ENCODE measurements at regions not wholly inside any gene's neighbourhood (a gene's known extent, or its start where the extent isn't known, plus 50 kb on each side); places are given as distances from the start of the nearest gene placed in this dataset.

- no peak for DNase-seq (ENCODE audit: low read depth, low spot score)
Measured at GRCh38 chr13:68509734-68510621, 1279.8 kb upstream of the PCDH9 start.

- DNase-seq (ENCODE audit: low read depth, low spot score): no peak
Measured at GRCh38 chr13:68506888-68507551, 1276.9 kb upstream of the PCDH9 start.

GRCh38 chr13:68490594-68490993 lies 1260.5 kb upstream of the PCDH9 start:
- DNase-seq (ENCODE audit: low read depth, low spot score): no peak

- DNase-seq (ENCODE audit: low read depth, low spot score): no peak
Measured at GRCh38 chr13:68481130-68481529, 1251.0 kb upstream of the PCDH9 start.

GRCh38 chr13:68473834-68474326 lies 1243.7 kb upstream of the PCDH9 start:
- DNase-seq (ENCODE audit: low read depth, low spot score): no peak

- DNase-seq (ENCODE audit: low read depth, low spot score): no peak
Measured at GRCh38 chr13:68467160-68467559, 1237.0 kb upstream of the PCDH9 start.

- DNase-seq (ENCODE audit: low read depth, low spot score): no peak
Measured at GRCh38 chr13:68440874-68441273, 1210.7 kb upstream of the PCDH9 start.

GRCh38 chr13:68439817-68440216 lies 1209.7 kb upstream of the PCDH9 start:
- no peak for DNase-seq (ENCODE audit: low read depth, low spot score)

GRCh38 chr13:68428292-68428691 lies 1198.2 kb upstream of the PCDH9 start:
- DNase-seq (ENCODE audit: low read depth, low spot score): no peak

GRCh38 chr13:68417801-68418200 lies 1187.7 kb upstream of the PCDH9 start:
- DNase-seq (ENCODE audit: low read depth, low spot score): no peak

GRCh38 chr13:68410007-68410406 lies 1179.9 kb upstream of the PCDH9 start:
- DNase-seq (ENCODE audit: low read depth, low spot score): no peak

GRCh38 chr13:68390987-68391386 lies 1160.9 kb upstream of the PCDH9 start:
- no peak for DNase-seq (ENCODE audit: low read depth, low spot score)

- DNase-seq (ENCODE audit: low read depth, low spot score): no peak
Measured at GRCh38 chr13:68386808-68387207, 1156.7 kb upstream of the PCDH9 start.

- no peak for DNase-seq (ENCODE audit: low read depth, low spot score)
Measured at GRCh38 chr13:68380041-68380973, 1150.2 kb upstream of the PCDH9 start.

GRCh38 chr13:68378294-68378693 lies 1148.2 kb upstream of the PCDH9 start:
- no peak for DNase-seq (ENCODE audit: low read depth, low spot score)

GRCh38 chr13:68375004-68375403 lies 1144.9 kb upstream of the PCDH9 start:
- no peak for DNase-seq (ENCODE audit: low read depth, low spot score)

GRCh38 chr13:68369739-68370138 lies 1139.6 kb upstream of the PCDH9 start:
- DNase-seq (ENCODE audit: low read depth, low spot score): no peak

- DNase-seq (ENCODE audit: low read depth, low spot score): no peak
Measured at GRCh38 chr13:68368922-68369321, 1138.8 kb upstream of the PCDH9 start.

GRCh38 chr13:68359105-68359504 lies 1129.0 kb upstream of the PCDH9 start:
- no peak for DNase-seq (ENCODE audit: low read depth, low spot score)

GRCh38 chr13:68358294-68358705 lies 1128.2 kb upstream of the PCDH9 start:
- no peak for DNase-seq (ENCODE audit: low read depth, low spot score)

- no peak for DNase-seq (ENCODE audit: low read depth, low spot score)
Measured at GRCh38 chr13:68350554-68350953, 1120.4 kb upstream of the PCDH9 start.

GRCh38 chr13:68347220-68347619 lies 1117.1 kb upstream of the PCDH9 start:
- no peak for DNase-seq (ENCODE audit: low read depth, low spot score)
